Jurkat, Clone E6-1 (cell line): ENCODE measurements at regions not wholly inside any gene's neighbourhood (a gene's known extent, or its start where the extent isn't known, plus 50 kb on each side); places are given as distances from the start of the nearest gene placed in this dataset.

Source experiments
- DNase-seq: peaks from one replicate; pipeline ENCODE4 v3.0.0-alpha.2; 2011; ENCODE audit warnings: low read depth, low spot score
- H3K4me3 ChIP-seq: 2 replicates; pipeline ENCODE4 v1.5.1; 2011; ENCODE audit warnings: mild to moderate bottlenecking, low read length, control low read depth, moderate library complexity

- H3K4me3 ChIP-seq = no peak overlapping the region
- no peak for DNase-seq
Observed at GRCh38 chr14:84806181-84806580, 723.8 kb upstream of the FLRT2 start.

- DNase-seq = no peak
- no peak overlapping the region for H3K4me3 ChIP-seq
Observed at GRCh38 chr14:84806622-84807021, 723.3 kb upstream of the FLRT2 start.

GRCh38 chr14:84807673-84808072 lies 722.3 kb upstream of the FLRT2 start:
- no peak overlapping the region for H3K4me3 ChIP-seq
- DNase-seq = no peak

- DNase-seq = no peak
Observed at GRCh38 chr14:84809158-84809557, 720.8 kb upstream of the FLRT2 start.

GRCh38 chr14:84814391-84814790 lies 715.6 kb upstream of the FLRT2 start:
- no peak overlapping the region for H3K4me3 ChIP-seq
- DNase-seq = no peak

More at GRCh38 chr14:84809158-84809557, 720.8 kb upstream of the FLRT2 start:
- H3K4me3 ChIP-seq = no peak overlapping the region

GRCh38 chr14:84819528-84819927 lies 710.4 kb upstream of the FLRT2 start:
- no peak for DNase-seq
- no peak overlapping the region for H3K4me3 ChIP-seq

- no peak overlapping the region for H3K4me3 ChIP-seq
- DNase-seq = no peak
Observed at GRCh38 chr14:84825481-84826251, 704.3 kb upstream of the FLRT2 start.

- no peak overlapping the region for H3K4me3 ChIP-seq
- DNase-seq = no peak
Observed at GRCh38 chr14:84826294-84826693, 703.6 kb upstream of the FLRT2 start.

GRCh38 chr14:84850595-84850994 lies 679.3 kb upstream of the FLRT2 start:
- no peak overlapping the region for H3K4me3 ChIP-seq
- no peak for DNase-seq

GRCh38 chr14:84856751-84857534 lies 673.0 kb upstream of the FLRT2 start:
- no peak for DNase-seq
- H3K4me3 ChIP-seq = no peak overlapping the region

GRCh38 chr14:84857571-84857970 lies 672.4 kb upstream of the FLRT2 start:
- H3K4me3 ChIP-seq = no peak overlapping the region
- no peak for DNase-seq

- no peak for DNase-seq
- no peak overlapping the region for H3K4me3 ChIP-seq
Observed at GRCh38 chr14:84859116-84859515, 670.8 kb upstream of the FLRT2 start.

GRCh38 chr14:84864548-84865271 lies 665.2 kb upstream of the FLRT2 start:
- no peak for DNase-seq
- no peak overlapping the region for H3K4me3 ChIP-seq

GRCh38 chr14:84871734-84872133 lies 658.2 kb upstream of the FLRT2 start:
- no peak for DNase-seq
- no peak overlapping the region for H3K4me3 ChIP-seq

- no peak overlapping the region for H3K4me3 ChIP-seq
- DNase-seq = no peak
Observed at GRCh38 chr14:84874436-84874835, 655.5 kb upstream of the FLRT2 start.

GRCh38 chr14:84877061-84877460 lies 652.9 kb upstream of the FLRT2 start:
- H3K4me3 ChIP-seq = no peak overlapping the region
- no peak for DNase-seq

GRCh38 chr14:84882830-84883229 lies 647.1 kb upstream of the FLRT2 start:
- DNase-seq = no peak
- H3K4me3 ChIP-seq = no peak overlapping the region

- no peak for DNase-seq
- no peak overlapping the region for H3K4me3 ChIP-seq
Observed at GRCh38 chr14:84885061-84885460, 644.9 kb upstream of the FLRT2 start.

GRCh38 chr14:84891404-84891803 lies 638.5 kb upstream of the FLRT2 start:
- H3K4me3 ChIP-seq = no peak overlapping the region
- no peak for DNase-seq

GRCh38 chr14:84894254-84894653 lies 635.7 kb upstream of the FLRT2 start:
- DNase-seq = no peak
- no peak overlapping the region for H3K4me3 ChIP-seq
